Epithelial cell of prostate (primary cell): ENCODE measurements at regions not wholly inside any gene's neighbourhood (a gene's known extent, or its start where the extent isn't known, plus 50 kb on each side); places are given as distances from the start of the nearest gene placed in this dataset.
"Not testable (repeated sequence)": the region's sequence is repeated elsewhere in the genome, so short reads cannot be mapped to it uniquely, and the experiment has no call there.

Experiments
- DNase-seq: peaks from one replicate; pipeline ENCODE4 v3.0.0-alpha.2; 2011; ENCODE audit warnings: low read depth, low spot score
- H3K27ac ChIP-seq: fragments of 450-650 bp; 2 replicates; pipeline ENCODE4 v1.5.1; 2017; ENCODE audit warnings: mild to moderate bottlenecking

GRCh38 chr6:144636025-144636424 lies 350.9 kb downstream of the UTRN start:
- H3K27ac ChIP-seq, DNase-seq: not testable (repeated sequence)

- H3K27ac ChIP-seq: no peak overlapping the region
- no peak for DNase-seq
Observed at GRCh38 chr6:144637541-144637940, 352.4 kb downstream of the UTRN start.

GRCh38 chr6:144639654-144640053 lies 354.5 kb downstream of the UTRN start:
- DNase-seq: no peak
- H3K27ac ChIP-seq: no peak overlapping the region

- no peak for DNase-seq
- no peak overlapping the region for H3K27ac ChIP-seq
Observed at GRCh38 chr6:144641286-144641685, 356.2 kb downstream of the UTRN start.

GRCh38 chr6:144644776-144645175 lies 359.6 kb downstream of the UTRN start:
- DNase-seq: no peak
- H3K27ac ChIP-seq: no peak overlapping the region

- DNase-seq: no peak
- no peak overlapping the region for H3K27ac ChIP-seq
Observed at GRCh38 chr6:144646093-144647056, 361.2 kb downstream of the UTRN start.

GRCh38 chr6:144647406-144647964 lies 362.4 kb downstream of the UTRN start:
- H3K27ac ChIP-seq: no peak overlapping the region
- DNase-seq: no peak

- DNase-seq: no peak
- H3K27ac ChIP-seq: no peak overlapping the region
Observed at GRCh38 chr6:144647971-144648651, 363.0 kb downstream of the UTRN start.

- no peak overlapping the region for H3K27ac ChIP-seq
- no peak for DNase-seq
Observed at GRCh38 chr6:144649085-144649484, 363.9 kb downstream of the UTRN start.

- H3K27ac ChIP-seq: no peak overlapping the region
Observed at GRCh38 chr6:144651234-144651633, 366.1 kb downstream of the UTRN start.

GRCh38 chr6:144652292-144652891 lies 367.3 kb downstream of the UTRN start:
- no peak for DNase-seq
- H3K27ac ChIP-seq: no peak overlapping the region

More at GRCh38 chr6:144651234-144651633, 366.1 kb downstream of the UTRN start:
- no peak for DNase-seq

- no peak overlapping the region for H3K27ac ChIP-seq
- no peak for DNase-seq
Observed at GRCh38 chr6:144653885-144654505, 368.9 kb downstream of the UTRN start.

GRCh38 chr6:144654506-144654905 lies 369.4 kb downstream of the UTRN start:
- DNase-seq: no peak
- H3K27ac ChIP-seq: no peak overlapping the region

- no peak for DNase-seq
- H3K27ac ChIP-seq: no peak overlapping the region
Observed at GRCh38 chr6:144655376-144655775, 370.2 kb downstream of the UTRN start.

GRCh38 chr6:144657691-144658090 lies 372.6 kb downstream of the UTRN start:
- H3K27ac ChIP-seq: no peak overlapping the region
- DNase-seq: no peak

GRCh38 chr6:144659202-144660182 lies 374.4 kb downstream of the UTRN start:
- DNase-seq: no peak
- H3K27ac ChIP-seq: no peak overlapping the region

GRCh38 chr6:144660561-144661115 lies 375.5 kb downstream of the UTRN start:
- no peak for DNase-seq
- no peak overlapping the region for H3K27ac ChIP-seq

- no peak for DNase-seq
- H3K27ac ChIP-seq: no peak overlapping the region
Observed at GRCh38 chr6:144661116-144661806, 376.1 kb downstream of the UTRN start.
